GM18873 (cell line): ENCODE measurements at regions not wholly inside any gene's neighbourhood (a gene's known extent, or its start where the extent isn't known, plus 50 kb on each side); places are given as distances from the start of the nearest gene placed in this dataset.

Source experiments
- ATAC-seq: cut with Tn5 transposase; IDR thresholded peaks from one replicate; pipeline ENCODE4 v1.9.1; 2021; ENCODE audit warnings: mild to moderate bottlenecking, moderate library complexity, moderate number of reproducible peaks; ENCODE audit not compliant: unreplicated experiment, low FRiP score

GRCh38 chr4:123562994-123563750, 166.6 kb downstream of the SPRY1 start:
- no peak for ATAC-seq

DNA sequence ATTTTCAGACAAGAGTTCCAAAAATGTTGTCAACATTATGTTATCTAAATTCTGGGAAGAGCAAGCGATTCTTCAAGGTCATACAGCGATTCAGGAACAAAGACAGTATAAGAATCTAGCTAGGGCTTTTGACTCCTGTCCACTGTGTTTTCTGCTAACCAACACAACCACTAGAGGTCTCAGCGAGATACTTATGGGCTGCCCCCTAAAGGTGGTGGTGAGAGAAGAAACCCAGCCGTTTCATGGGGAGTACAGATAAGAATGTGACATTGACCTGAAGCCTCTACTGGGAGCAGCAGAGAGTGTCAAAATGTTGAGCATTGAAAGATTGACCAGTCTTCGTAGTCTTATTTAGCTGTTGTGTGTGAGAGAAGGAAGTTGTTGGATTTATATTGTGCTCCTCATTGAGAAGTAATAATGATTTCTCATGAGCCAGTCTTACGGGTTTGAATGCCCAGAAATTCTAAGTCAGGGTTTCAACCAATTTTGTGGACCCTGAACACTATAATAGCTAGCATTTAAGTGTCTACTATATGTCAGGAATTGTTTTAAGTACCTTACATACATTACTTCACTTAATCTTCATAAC, 168.3 kb downstream of the SPRY1 start:
- peak; percentile 99 for ATAC-seq

GRCh38 chr4:123568936-123569335, 172.3 kb downstream of the SPRY1 start:
- no peak for ATAC-seq

- no peak for ATAC-seq
Measured at GRCh38 chr4:123569541-123569940, 172.9 kb downstream of the SPRY1 start.

DNA sequence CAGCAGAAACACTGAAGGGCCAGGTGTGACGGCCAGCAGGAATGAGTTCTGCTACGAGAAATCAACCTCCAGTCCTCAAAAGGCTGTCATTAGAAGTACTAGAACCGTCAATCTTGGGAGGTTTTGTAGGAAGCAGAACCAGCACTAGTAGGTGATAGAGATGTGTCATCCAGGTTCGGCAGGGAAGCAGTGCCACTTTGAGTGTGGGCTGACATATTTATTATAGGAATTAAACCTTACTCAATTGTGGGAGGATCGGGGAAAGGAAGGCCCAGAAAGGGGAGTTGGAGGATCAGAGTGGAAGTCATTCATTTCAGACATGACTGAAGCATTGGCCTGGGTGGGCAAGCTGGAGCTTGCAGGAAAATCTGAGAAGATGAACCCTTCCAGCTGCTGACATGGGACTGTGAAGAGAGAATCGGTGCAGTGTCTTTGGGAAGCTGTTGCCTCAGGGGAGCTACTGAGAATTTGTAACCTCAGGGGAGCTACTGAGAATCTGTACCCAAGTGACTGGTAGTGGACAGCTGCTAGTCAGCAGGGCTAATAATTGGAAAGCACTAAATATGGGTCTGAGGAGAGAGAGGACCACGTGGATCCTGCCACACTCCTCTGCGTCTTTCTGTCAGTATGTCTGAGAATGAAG, 177.4 kb downstream of the SPRY1 start:
- ATAC-seq = no peak

- no peak for ATAC-seq
Measured at GRCh38 chr4:123575291-123575690, 178.7 kb downstream of the SPRY1 start.

- no peak for ATAC-seq
Measured at GRCh38 chr4:123577225-123577906, 180.8 kb downstream of the SPRY1 start.

GRCh38 chr4:123578276-123579029, 181.9 kb downstream of the SPRY1 start:
- ATAC-seq = no peak

DNA sequence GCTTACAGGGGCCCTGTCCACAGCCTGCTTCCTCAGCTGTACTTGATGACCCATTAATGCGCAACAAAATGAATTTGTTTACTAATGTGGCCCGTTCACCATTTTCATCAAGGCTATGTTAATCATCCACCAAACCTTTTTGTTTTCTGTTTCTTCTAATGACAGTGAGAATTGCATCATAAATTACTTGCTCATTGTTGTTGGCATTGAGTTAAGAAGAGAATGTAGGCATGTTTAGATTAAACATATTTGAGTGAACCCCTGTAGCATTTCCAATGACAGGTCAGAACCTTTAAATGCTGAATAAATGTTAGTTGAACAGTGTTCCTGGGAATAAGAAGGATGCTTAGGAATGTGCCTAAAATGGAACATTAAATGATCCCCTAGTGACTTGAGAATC, 183.4 kb downstream of the SPRY1 start:
- no peak for ATAC-seq

GRCh38 chr4:123580981-123581664, 184.5 kb downstream of the SPRY1 start:
- no peak for ATAC-seq

DNA sequence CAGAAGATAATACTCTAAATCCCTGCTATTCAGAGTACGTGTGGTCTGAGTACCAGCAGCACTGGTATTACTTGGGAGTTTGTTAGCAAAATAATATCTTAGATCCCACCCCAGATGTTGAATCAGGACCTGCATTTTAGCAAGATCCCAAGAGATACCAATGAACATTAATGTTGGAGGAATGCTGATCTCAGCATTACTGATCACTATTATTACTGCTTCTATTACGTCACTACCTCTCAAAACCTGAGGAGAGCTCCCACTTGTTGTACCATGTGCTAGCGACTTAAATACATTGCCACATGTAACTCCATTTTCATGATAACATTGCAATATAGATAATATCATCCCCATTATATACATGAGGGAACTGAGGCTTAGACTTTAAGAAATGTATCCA, 185.2 kb downstream of the SPRY1 start:
- ATAC-seq = no peak

GRCh38 chr4:123583043-123583442, 186.4 kb downstream of the SPRY1 start:
- ATAC-seq = no peak

DNA sequence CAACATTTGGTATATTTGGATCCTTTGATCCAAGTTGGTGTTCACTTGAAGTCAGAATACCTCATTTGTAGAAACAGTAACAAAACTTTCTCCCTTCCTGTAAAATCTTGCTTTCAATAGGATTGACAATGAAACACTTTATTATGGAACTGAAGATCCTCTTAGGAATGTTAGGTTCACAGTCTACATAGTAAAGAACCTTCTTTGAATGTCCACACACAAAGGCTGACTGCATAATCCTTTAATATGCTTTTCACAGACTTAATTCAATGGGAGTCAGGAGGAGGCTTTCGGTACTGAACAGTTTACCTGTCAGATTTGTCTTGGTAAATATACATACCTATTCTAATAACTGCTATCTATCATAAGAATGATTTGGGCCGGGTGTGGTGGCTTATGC, 188.5 kb downstream of the SPRY1 start:
- no peak for ATAC-seq

GRCh38 chr4:123587983-123588494, 191.4 kb downstream of the SPRY1 start:
- ATAC-seq = no peak

DNA sequence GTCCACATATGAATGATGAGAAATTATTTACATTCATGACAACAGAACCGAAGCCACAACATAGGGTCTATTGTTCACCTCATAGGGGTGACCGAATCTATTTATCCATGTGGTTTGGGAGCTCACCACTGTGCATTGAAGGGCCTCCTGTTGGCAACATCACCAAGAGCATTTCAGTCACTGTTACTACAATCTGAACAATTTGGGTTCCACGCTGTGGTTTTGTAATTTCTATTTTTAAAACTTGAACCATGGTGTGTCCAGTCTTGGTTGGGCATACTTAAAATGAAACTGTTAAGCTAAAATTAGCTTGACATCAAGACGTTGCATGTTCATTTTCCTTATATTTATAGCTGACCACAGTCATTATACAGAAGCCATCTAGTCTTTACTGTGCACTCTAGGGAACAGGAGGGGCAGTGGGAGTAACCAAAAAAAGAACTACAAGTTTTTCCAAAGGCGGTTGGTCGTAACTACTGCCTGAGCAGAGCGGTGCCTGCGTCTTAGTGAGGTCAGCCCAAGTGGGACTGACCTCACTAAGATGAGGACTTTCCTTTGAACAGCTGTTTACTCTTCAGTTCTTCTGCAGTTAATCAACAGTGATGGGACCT, 192.1 kb downstream of the SPRY1 start:
- ATAC-seq = peak; percentile 77

DNA sequence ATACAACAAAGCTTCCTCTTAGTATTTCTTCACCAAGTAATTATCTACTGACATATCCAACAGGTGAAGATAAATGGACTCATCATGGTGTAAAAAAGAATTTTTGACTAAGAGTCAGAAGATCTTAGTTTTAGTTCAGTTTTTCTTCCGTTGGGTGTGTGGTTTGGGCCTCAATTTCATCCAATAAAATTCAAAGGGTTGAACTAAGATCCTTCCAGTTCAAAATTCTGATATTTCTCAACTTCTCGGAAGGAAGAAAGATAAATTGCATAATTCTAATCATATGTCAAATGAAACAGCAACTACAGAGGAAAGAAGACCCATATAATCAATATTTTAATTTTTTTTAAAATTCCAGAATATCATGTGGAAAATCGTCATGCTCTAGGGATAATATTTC, 192.7 kb downstream of the SPRY1 start:
- no peak for ATAC-seq

DNA sequence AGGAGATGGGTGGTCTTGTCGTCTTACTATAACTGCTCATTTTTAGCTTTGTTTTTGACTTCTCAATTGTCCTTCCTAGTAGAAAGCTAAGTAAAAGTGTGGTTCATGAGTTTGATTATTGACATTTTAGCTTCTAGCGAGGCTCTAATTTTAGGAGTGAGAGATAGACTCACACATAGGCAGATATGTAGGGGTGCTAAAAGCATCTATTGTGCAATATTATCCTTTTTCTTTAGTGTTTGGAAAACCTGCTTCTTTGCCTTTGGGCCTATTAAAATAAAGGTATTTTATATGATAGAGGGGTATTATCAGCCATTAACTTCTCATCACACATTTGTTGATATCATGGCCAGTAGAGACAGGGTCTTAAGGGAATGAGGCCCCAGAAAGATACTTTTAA, 195.3 kb downstream of the SPRY1 start:
- ATAC-seq = no peak

DNA sequence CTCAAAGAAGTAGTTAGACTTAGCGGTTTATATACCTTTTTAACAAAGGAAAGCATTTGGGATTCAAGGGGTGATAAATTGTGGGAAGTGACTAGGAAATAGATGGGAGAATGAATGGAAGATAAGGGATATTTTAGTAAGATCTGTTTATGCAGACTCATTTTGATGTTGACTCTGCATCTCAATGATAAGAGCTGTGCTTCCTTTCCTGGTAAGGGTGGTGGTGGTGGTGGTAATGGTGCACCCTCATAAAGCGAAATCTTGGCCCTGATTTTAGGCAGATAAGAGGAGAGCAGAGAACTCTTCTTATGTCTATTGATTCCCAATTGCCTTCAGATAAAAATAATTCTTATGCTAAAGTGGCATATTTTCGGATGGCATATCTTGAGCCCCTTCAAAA, 197.1 kb downstream of the SPRY1 start:
- no peak for ATAC-seq

DNA sequence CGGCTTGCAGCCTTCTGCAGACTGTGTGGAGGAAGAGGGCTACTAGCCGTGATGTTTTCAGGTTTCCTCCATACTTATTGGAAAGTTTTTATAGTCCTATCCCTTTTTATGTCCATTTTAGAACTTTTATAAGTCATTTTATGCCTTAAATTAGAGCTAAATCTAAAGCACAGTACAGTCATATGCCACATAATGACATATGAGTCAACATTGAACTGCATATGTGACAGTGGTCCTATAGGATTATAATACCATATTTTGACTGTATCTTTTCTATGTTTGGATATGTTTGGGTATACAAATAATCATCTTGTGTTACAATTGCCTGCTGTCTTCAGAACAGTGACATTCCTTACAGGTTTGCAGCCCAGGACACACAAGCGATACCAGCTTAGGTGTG, 200.2 kb downstream of the SPRY1 start:
- ATAC-seq = no peak
